HCT116 (cell line): ENCODE measurements at regions not wholly inside any gene's neighbourhood (a gene's known extent, or its start where the extent isn't known, plus 50 kb on each side); places are given as distances from the start of the nearest gene placed in this dataset.

Source experiments
- ATAC-seq: fragments of 200-7000 bp; cut with Tn5 transposase; 2 replicates; pipeline ENCODE4 v1.9.1; 2020; ENCODE audit warnings: mild to moderate bottlenecking, moderate library complexity
- BruUV-seq: library from RNA; stranded (reverse); fragments of 400-500 nt; replicated peaks from 2 replicates; lab custom pipeline; 2021; lab: Mats Ljungman, UMichigan
- CTCF ChIA-PET: fragments of 300-600 bp; sonication (Branson Sonifier 250); formaldehyde crosslinking; loops from one replicate; lab custom pipeline; 2021; ENCODE audit warnings: antibody characterized with exemption; lab: Charles Lee
- POLR2A ChIA-PET: fragments of 300-600, 350-600 bp; sonication (Branson Sonifier 250); formaldehyde crosslinking; loops from one replicate; lab custom pipeline; 2021; ENCODE audit warnings: antibody characterized with exemption; lab: Charles Lee
- RAD21 ChIA-PET, 2 experiments: fragments of 300-600 bp; sonication (Branson Sonifier 250); formaldehyde crosslinking; loops; one replicate each; lab custom pipeline; 2023; ENCODE audit warnings: low total read pairs in 2 of 2; ENCODE audit not compliant: uncharacterized antibody in 2 of 2, unreplicated experiment in 2 of 2, low non-redundant PET in 1 of 2; lab: Charles Lee
- DNase-seq: peaks from one replicate; pipeline ENCODE4 v3.0.0-alpha.2; 2010; ENCODE audit warnings: low read depth, low spot score
- H2AFZ ChIP-seq: fragments of 200-600 bp; shearing (Covaris generic), sonication (generic); 2 replicates; pipeline ENCODE4 v1.6.1; 2017; ENCODE audit warnings: low read depth, mixed run types, mixed read lengths, antibody characterized with exemption, low read length; ENCODE audit not compliant: poor library complexity, severe bottlenecking
- H3K27ac ChIP-seq: 2 replicates; pipeline ENCODE4 v1.5.1; 2012; ENCODE audit warnings: low read depth, low read length
- H3K27me3 ChIP-seq: fragments of 200-600 bp; sonication (generic); 2 replicates; pipeline ENCODE4 v1.6.1; 2016; ENCODE audit warnings: mixed run types, low read length, mixed read lengths; ENCODE audit not compliant: insufficient read depth
- H3K36me3 ChIP-seq, 2 experiments: fragments of 200-500 bp in 1 of 2; fragments of 200-600 bp in 1 of 2; sonication (Bioruptor generic) in 1 of 2; sonication (generic) in 1 of 2; 2 replicates each; pipeline versions ENCODE4 v1.5.1 to v1.6.1; 2014 to 2016; ENCODE audit warnings: low read length in 2 of 2, inconsistent platforms in 1 of 2, mixed read lengths in 1 of 2, mixed run types in 1 of 2; ENCODE audit not compliant: insufficient read depth in 2 of 2, control insufficient read depth in 1 of 2
- H3K4me1 ChIP-seq, 2 experiments: fragments of 200-600 bp in 1 of 2; sonication (generic) in 1 of 2; 2 replicates each; pipeline versions ENCODE4 v1.5.1 to v1.6.1; 2012 to 2017; ENCODE audit warnings: low read length in 2 of 2, inconsistent platforms in 1 of 2, mild to moderate bottlenecking in 1 of 2, mixed read lengths in 1 of 2, mixed run types in 1 of 2, moderate library complexity in 1 of 2; ENCODE audit not compliant: insufficient read depth in 2 of 2, control insufficient read depth in 1 of 2
- H3K4me2 ChIP-seq: fragments of 200-600 bp; sonication (generic); 2 replicates; pipeline ENCODE4 v1.6.1; 2017; ENCODE audit warnings: mixed run types, low read length, mixed read lengths
- H3K4me3 ChIP-seq, 2 experiments: fragments of 200-600 bp in 1 of 2; sonication (generic) in 1 of 2; replicated peaks in 1 of 2; 2 replicates each; pipeline ENCODE4 v1.5.1; 2011 to 2016; ENCODE audit warnings: low read length in 2 of 2, control low read depth in 1 of 2, low read depth in 1 of 2, mild to moderate bottlenecking in 1 of 2, mixed read lengths in 1 of 2, mixed run types in 1 of 2
- H3K79me2 ChIP-seq: fragments of 200-600 bp; sonication (generic); 2 replicates; pipeline ENCODE4 v1.6.1; 2017; ENCODE audit warnings: mild to moderate bottlenecking, mixed run types, low read length, moderate library complexity, mixed read lengths; ENCODE audit not compliant: insufficient read depth
- H3K9ac ChIP-seq: fragments of 200-600 bp; sonication (generic); 2 replicates; pipeline ENCODE4 v1.6.1; 2016; ENCODE audit warnings: low read length, mixed read lengths
- H3K9me2 ChIP-seq: fragments of 200-600 bp; sonication (generic), shearing (Covaris generic); 2 replicates; pipeline ENCODE4 v1.6.1; 2017; ENCODE audit warnings: mixed run types, mild to moderate bottlenecking, moderate library complexity; ENCODE audit not compliant: insufficient read depth
- H3K9me3 ChIP-seq, 2 experiments: fragments of 200-500 bp in 1 of 2; fragments of 200-600 bp in 1 of 2; sonication (Bioruptor generic) in 1 of 2; sonication (generic) in 1 of 2; 2 replicates each; pipeline ENCODE4 v1.6.1; 2014 to 2017; ENCODE audit warnings: low read length in 2 of 2, mixed read lengths in 2 of 2, inconsistent platforms in 1 of 2, low read depth in 1 of 2, mild to moderate bottlenecking in 1 of 2, mixed run types in 1 of 2, moderate library complexity in 1 of 2; ENCODE audit not compliant: control insufficient read depth in 1 of 2, insufficient read depth in 1 of 2
- H4K20me1 ChIP-seq: fragments of 200-600 bp; sonication (generic), shearing (Covaris generic); 2 replicates; pipeline ENCODE4 v1.6.1; 2017; ENCODE audit warnings: mixed run types, mild to moderate bottlenecking, moderate library complexity; ENCODE audit not compliant: insufficient read depth
- CBX3 ChIP-seq: IDR thresholded peaks from 2 replicates; pipeline ENCODE4 v1.6.1; 2012; ENCODE audit warnings: low read depth
- CEBPB ChIP-seq: IDR thresholded peaks from 2 replicates; pipeline ENCODE4 v1.6.1; 2012; ENCODE audit warnings: low read depth
- EGR1 ChIP-seq: IDR thresholded peaks from 2 replicates; pipeline ENCODE4 v1.6.1; 2012; ENCODE audit warnings: low read depth
- EZH2 ChIP-seq: fragments of 200-600 bp; sonication (generic); IDR thresholded peaks from 2 replicates; pipeline ENCODE4 v1.6.1; 2017; ENCODE audit warnings: antibody characterized with exemption, mixed run types
- EZH2phosphoT487 ChIP-seq: fragments of 200-600 bp; IDR thresholded peaks from 2 replicates; pipeline ENCODE4 v1.6.1; 2018; ENCODE audit warnings: antibody characterized with exemption, borderline replicate concordance
- JUND ChIP-seq: IDR thresholded peaks from 2 replicates; pipeline ENCODE4 v1.6.1; 2012
- POLR2AphosphoS5 ChIP-seq: IDR thresholded peaks from 2 replicates; pipeline ENCODE4 v1.6.1; 2011; ENCODE audit warnings: mild to moderate bottlenecking, low read depth, low read length, moderate library complexity
- RAD21 ChIP-seq: IDR thresholded peaks from 2 replicates; pipeline ENCODE4 v1.6.1; 2012; ENCODE audit warnings: low read depth, mild to moderate bottlenecking
- SP1 ChIP-seq: IDR thresholded peaks from 2 replicates; pipeline ENCODE4 v1.6.1; 2012; ENCODE audit warnings: low read depth
- SRF ChIP-seq: IDR thresholded peaks from 2 replicates; pipeline ENCODE4 v1.6.1; 2012; ENCODE audit warnings: low read depth
- YY1 ChIP-seq: IDR thresholded peaks from 2 replicates; pipeline ENCODE4 v1.6.1; 2011; ENCODE audit warnings: low read length, low read depth, moderate library complexity, mild to moderate bottlenecking; ENCODE audit not compliant: insufficient replicate concordance; ENCODE audit errors: extremely low read depth
- ZFX ChIP-seq: fragments of 450-650 bp; IDR thresholded peaks from 2 replicates; pipeline ENCODE4 v1.6.1; 2017
- intact Hi-C: fragments of 100-400 bp; cut with micrococcal nuclease; formaldehyde crosslinking; loops from 2 replicates; pipeline ENCODE4 v1.10.0; 2022
- TF ChIP-seq, protein P1 (sequence below): IDR thresholded peaks from 2 replicates; pipeline ENCODE4 v1.6.1; 2012
- TF ChIP-seq, protein P2 (sequence below): IDR thresholded peaks from 2 replicates; pipeline ENCODE4 v1.6.1; 2012
- TF ChIP-seq, protein P3 (sequence below): IDR thresholded peaks from 2 replicates; pipeline ENCODE4 v1.6.1; 2012; ENCODE audit warnings: low read depth

- Histone ChIP-seq H3K27ac (no peak overlapping the region), H3K79me2 (no peaks in the 10 kb centered on the region), H3K4me2 (no peak overlapping the region), H3K9ac (no peak overlapping the region), H3K9me3 (peaks cover 10 to 17% of the 10 kb centered on the region in 2 experiments; a peak in 3 of 4 replicates), H2AFZ (no peak overlapping the region), H3K4me1 (no peaks in the 10 kb centered on the region), H3K27me3 (no peaks in the 10 kb centered on the region), H3K9me2 (no peaks in the 10 kb centered on the region), H4K20me1 (no peaks in the 10 kb centered on the region), H3K4me3 (no peak overlapping the region), H3K36me3 (no peaks in the 10 kb centered on the region)
- CTCF ChIA-PET: no interaction called here
- TF ChIP-seq POLR2AphosphoS5: no peak
- TF ChIP-seq EZH2: no peak
- TF ChIP-seq, protein P1, sequence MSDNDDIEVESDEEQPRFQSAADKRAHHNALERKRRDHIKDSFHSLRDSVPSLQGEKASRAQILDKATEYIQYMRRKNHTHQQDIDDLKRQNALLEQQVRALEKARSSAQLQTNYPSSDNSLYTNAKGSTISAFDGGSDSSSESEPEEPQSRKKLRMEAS: no peak
- no peak for TF ChIP-seq CEBPB
- ATAC-seq: no peak
- no peak for DNase-seq
- RAD21 ChIA-PET: no interaction called here
- POLR2A ChIA-PET: no interaction called here
- intact Hi-C loops: no loop called here
- no TSS peak for BruUV-seq
Observed at GRCh38 chr18:33828949-33829348, 250.9 kb downstream of the ASXL3 start.

- no peak overlapping the region for H3K9ac ChIP-seq
- no TSS peak for BruUV-seq
Observed at GRCh38 chr18:33826151-33826550, 248.1 kb downstream of the ASXL3 start.

More at GRCh38 chr18:33826151-33826550, 248.1 kb downstream of the ASXL3 start:
- Histone ChIP-seq H3K27ac (no peak overlapping the region), H2AFZ (no peak overlapping the region), H3K9me2 (no peaks in the 10 kb centered on the region), H3K4me3 (no peak overlapping the region), H3K9me3 (peaks cover 10 to 17% of the 10 kb centered on the region in 2 experiments; a peak in 3 of 4 replicates), H4K20me1 (no peaks in the 10 kb centered on the region), H3K36me3 (no peaks in the 10 kb centered on the region)
- ChIA-PET POLR2A (no interaction called here), CTCF (no interaction called here)
- no peak for ATAC-seq
- TF ChIP-seq CBX3: no peak
- no peak for TF ChIP-seq ZFX
- TF ChIP-seq, protein P1: no peak
- no peak for TF ChIP-seq POLR2AphosphoS5
- no peak for TF ChIP-seq EGR1
- TF ChIP-seq SP1: no peak
- no peak for TF ChIP-seq YY1
- TF ChIP-seq EZH2: no peak
- TF ChIP-seq SRF: no peak
- TF ChIP-seq JUND: no peak
- TF ChIP-seq, protein P2, sequence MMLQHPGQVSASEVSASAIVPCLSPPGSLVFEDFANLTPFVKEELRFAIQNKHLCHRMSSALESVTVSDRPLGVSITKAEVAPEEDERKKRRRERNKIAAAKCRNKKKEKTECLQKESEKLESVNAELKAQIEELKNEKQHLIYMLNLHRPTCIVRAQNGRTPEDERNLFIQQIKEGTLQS: no peak
- TF ChIP-seq EZH2phosphoT487: no peak
- TF ChIP-seq, protein P3, sequence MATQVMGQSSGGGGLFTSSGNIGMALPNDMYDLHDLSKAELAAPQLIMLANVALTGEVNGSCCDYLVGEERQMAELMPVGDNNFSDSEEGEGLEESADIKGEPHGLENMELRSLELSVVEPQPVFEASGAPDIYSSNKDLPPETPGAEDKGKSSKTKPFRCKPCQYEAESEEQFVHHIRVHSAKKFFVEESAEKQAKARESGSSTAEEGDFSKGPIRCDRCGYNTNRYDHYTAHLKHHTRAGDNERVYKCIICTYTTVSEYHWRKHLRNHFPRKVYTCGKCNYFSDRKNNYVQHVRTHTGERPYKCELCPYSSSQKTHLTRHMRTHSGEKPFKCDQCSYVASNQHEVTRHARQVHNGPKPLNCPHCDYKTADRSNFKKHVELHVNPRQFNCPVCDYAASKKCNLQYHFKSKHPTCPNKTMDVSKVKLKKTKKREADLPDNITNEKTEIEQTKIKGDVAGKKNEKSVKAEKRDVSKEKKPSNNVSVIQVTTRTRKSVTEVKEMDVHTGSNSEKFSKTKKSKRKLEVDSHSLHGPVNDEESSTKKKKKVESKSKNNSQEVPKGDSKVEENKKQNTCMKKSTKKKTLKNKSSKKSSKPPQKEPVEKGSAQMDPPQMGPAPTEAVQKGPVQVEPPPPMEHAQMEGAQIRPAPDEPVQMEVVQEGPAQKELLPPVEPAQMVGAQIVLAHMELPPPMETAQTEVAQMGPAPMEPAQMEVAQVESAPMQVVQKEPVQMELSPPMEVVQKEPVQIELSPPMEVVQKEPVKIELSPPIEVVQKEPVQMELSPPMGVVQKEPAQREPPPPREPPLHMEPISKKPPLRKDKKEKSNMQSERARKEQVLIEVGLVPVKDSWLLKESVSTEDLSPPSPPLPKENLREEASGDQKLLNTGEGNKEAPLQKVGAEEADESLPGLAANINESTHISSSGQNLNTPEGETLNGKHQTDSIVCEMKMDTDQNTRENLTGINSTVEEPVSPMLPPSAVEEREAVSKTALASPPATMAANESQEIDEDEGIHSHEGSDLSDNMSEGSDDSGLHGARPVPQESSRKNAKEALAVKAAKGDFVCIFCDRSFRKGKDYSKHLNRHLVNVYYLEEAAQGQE: no peak
- no peak for TF ChIP-seq RAD21
- TF ChIP-seq, all 23 proteins: peak for 0
- intact Hi-C loops: no loop called here
- no peak overlapping the region for H3K4me2 ChIP-seq
- no peaks in the 10 kb centered on the region for H3K4me1 ChIP-seq
- H3K79me2 ChIP-seq: no peaks in the 10 kb centered on the region
- no peaks in the 10 kb centered on the region for H3K27me3 ChIP-seq
- DNase-seq: no peak
- RAD21 ChIA-PET: no interaction called here
